Caco-2 (cell line): ENCODE measurements at regions not wholly inside any gene's neighbourhood (a gene's known extent, or its start where the extent isn't known, plus 50 kb on each side); places are given as distances from the start of the nearest gene placed in this dataset.

ENCODE experiments used
- BruUV-seq: library from RNA; stranded (reverse); fragments of 400-500 nt; replicated peaks from 2 replicates; lab custom pipeline; 2021; lab: Mats Ljungman, UMichigan
- CTCF ChIA-PET: fragments of 300-600 bp; sonication (Branson Sonifier 250); formaldehyde crosslinking; loops from one replicate; lab custom pipeline; 2022; ENCODE audit warnings: antibody characterized with exemption; lab: Charles Lee
- POLR2A ChIA-PET: fragments of 300-600 bp; sonication (Branson Sonifier 250); formaldehyde crosslinking; loops from one replicate; lab custom pipeline; 2022; ENCODE audit warnings: antibody characterized with exemption; lab: Charles Lee
- DNase-seq, 2 experiments: peaks; one replicate each; pipeline versions ENCODE4 v3.0.0 to v3.0.0-alpha.2; 2020 to 2022
- H3K27me3 ChIP-seq: replicated peaks from 2 replicates; pipeline ENCODE4 v1.6.0; 2011; ENCODE audit warnings: low read length; ENCODE audit not compliant: control insufficient read depth, insufficient read depth
- H3K36me3 ChIP-seq: 2 replicates; pipeline ENCODE4 v1.5.1; 2011; ENCODE audit warnings: low read length; ENCODE audit not compliant: control insufficient read depth, insufficient read depth
- H3K4me1 ChIP-seq: fragments of 250-450 bp; sonication (Bioruptor Pico); 2 replicates; pipeline ENCODE4 v1.5.1; 2020; ENCODE audit warnings: mild to moderate bottlenecking
- H3K4me3 ChIP-seq: 2 replicates; pipeline ENCODE4 v1.5.1; 2011; ENCODE audit warnings: low read depth, mild to moderate bottlenecking, control low read depth, low read length
- H3K9me3 ChIP-seq: fragments of 250-450 bp; sonication (Bioruptor Pico); 2 replicates; pipeline ENCODE4 v1.5.1; 2020; ENCODE audit warnings: mild to moderate bottlenecking, moderate library complexity
- H3K27ac Mint-ChIP-seq: one replicate; pipeline ENCODE4 v1.8.0; 2022; ENCODE audit warnings: mixed read lengths; ENCODE audit not compliant: unreplicated experiment
- H3K27me3 Mint-ChIP-seq: one replicate; pipeline ENCODE4 v1.8.0; 2022; ENCODE audit warnings: mixed read lengths; ENCODE audit not compliant: insufficient read depth, unreplicated experiment
- H3K36me3 Mint-ChIP-seq: one replicate; pipeline ENCODE4 v1.8.0; 2022; ENCODE audit warnings: mild to moderate bottlenecking, mixed read lengths; ENCODE audit not compliant: insufficient read depth, unreplicated experiment
- H3K4me1 Mint-ChIP-seq: one replicate; pipeline ENCODE4 v1.8.0; 2022; ENCODE audit warnings: low read depth, mixed read lengths; ENCODE audit not compliant: unreplicated experiment
- H3K4me3 Mint-ChIP-seq: one replicate; pipeline ENCODE4 v1.8.0; 2022; ENCODE audit warnings: mild to moderate bottlenecking, moderate library complexity, mixed read lengths; ENCODE audit not compliant: unreplicated experiment
- H3K9me3 Mint-ChIP-seq: one replicate; pipeline ENCODE4 v1.8.0; 2022; ENCODE audit warnings: mixed read lengths; ENCODE audit not compliant: unreplicated experiment
- CTCF ChIP-seq, 2 experiments: fragments of 200-600 bp in 1 of 2; IDR thresholded peaks; 1 replicate in 1 of 2; 2 replicates in 1 of 2; pipeline versions ENCODE4 v1.5.1 to v1.8.0; 2011 to 2022; ENCODE audit warnings: antibody characterized with exemption in 1 of 2, control low read depth in 1 of 2, inconsistent platforms in 1 of 2, low read depth in 1 of 2, low read length in 1 of 2, mild to moderate bottlenecking in 1 of 2, moderate library complexity in 1 of 2; ENCODE audit not compliant: insufficient read depth in 1 of 2, severe bottlenecking in 1 of 2, unreplicated experiment in 1 of 2
- intact Hi-C: fragments of 100-400 bp; cut with micrococcal nuclease; formaldehyde crosslinking; loops from one replicate; pipeline ENCODE4 v1.10.0; 2022; ENCODE audit not compliant: unreplicated experiment

DNA sequence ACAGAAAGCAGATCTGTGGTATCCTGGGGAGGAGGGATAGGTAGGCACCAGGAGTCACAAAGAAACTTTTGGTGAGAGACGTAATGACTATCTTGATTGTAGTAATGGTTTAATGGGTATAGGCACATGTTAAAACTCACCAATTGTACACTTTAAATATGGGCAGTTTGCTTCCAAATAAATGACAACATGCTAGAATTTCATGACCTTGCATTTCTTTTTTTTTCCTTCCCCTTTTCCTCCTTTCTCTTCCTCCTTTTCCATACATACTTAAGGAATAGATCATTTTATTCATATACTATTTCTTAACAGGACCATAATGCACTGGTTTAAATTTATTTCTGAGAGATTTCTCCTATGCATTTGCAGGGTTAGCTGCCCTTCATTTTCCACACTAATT, 341.8 kb downstream of the TMEM182 start:
- no peaks in the 10 kb centered on the region for H3K27me3 ChIP-seq
- ChIA-PET POLR2A (no interaction called here), CTCF (no interaction called here)
- H3K4me1 Mint-ChIP-seq = no peaks in the 10 kb centered on the region
- no peaks in the 10 kb centered on the region for H3K9me3 Mint-ChIP-seq
- no peak for DNase-seq
- no peaks in the 10 kb centered on the region for H3K36me3 ChIP-seq
- intact Hi-C loops = no loop called here
- H3K27ac Mint-ChIP-seq = no peak overlapping the region
- no peaks in the 10 kb centered on the region for H3K4me1 ChIP-seq
- BruUV-seq = no TSS peak
- peaks cover 3% of the 10 kb centered on the region for H3K27me3 Mint-ChIP-seq
- H3K4me3 Mint-ChIP-seq = no peak overlapping the region
- no peak for TF ChIP-seq CTCF (IDR thresholded peaks at IDR 0.05; ENCODE audit: insufficient read depth in 1 of 2, low read depth in 1 of 2, low read length in 1 of 2, severe bottlenecking in 1 of 2, unreplicated experiment in 1 of 2)
- no peaks in the 10 kb centered on the region for H3K9me3 ChIP-seq
- no peaks in the 10 kb centered on the region for H3K36me3 Mint-ChIP-seq
- no peak overlapping the region for H3K4me3 ChIP-seq

DNA sequence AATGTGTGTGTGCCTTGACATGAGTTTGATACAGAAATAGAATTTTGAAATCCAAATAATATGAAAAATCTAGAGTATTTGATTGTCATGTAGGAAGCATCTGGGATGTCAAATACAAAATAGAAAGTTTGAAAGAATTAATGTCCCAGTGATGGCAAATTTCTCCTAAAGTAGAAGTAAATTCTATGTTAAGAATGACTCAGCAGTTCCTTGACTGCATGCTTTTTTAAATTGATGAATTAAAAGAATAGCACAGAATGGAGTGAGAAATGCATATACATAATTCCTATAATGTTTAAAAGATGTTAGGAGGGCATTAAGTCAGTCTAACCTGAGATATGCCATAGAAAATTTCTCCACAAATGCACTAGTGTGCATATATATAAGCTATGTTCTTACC, 357.5 kb downstream of the TMEM182 start:
- Mint-ChIP-seq H3K9me3 (no peaks in the 10 kb centered on the region), H3K27me3 (no peaks in the 10 kb centered on the region), H3K27ac (no peak overlapping the region), H3K4me3 (no peak overlapping the region), H3K4me1 (no peaks in the 10 kb centered on the region), H3K36me3 (no peaks in the 10 kb centered on the region)
- ChIA-PET POLR2A (no interaction called here), CTCF (no interaction called here)
- no peaks in the 10 kb centered on the region for H3K36me3 ChIP-seq
- TF ChIP-seq CTCF (IDR thresholded peaks at IDR 0.05; ENCODE audit: insufficient read depth in 1 of 2, low read depth in 1 of 2, low read length in 1 of 2, severe bottlenecking in 1 of 2, unreplicated experiment in 1 of 2) = no peak
- intact Hi-C loops = no loop called here
- no peaks in the 10 kb centered on the region for H3K4me1 ChIP-seq
- H3K4me3 ChIP-seq = no peak overlapping the region
- no peak for DNase-seq
- H3K27me3 ChIP-seq = no peaks in the 10 kb centered on the region
- H3K9me3 ChIP-seq = no peaks in the 10 kb centered on the region
- no TSS peak for BruUV-seq

- no peaks in the 10 kb centered on the region for H3K36me3 Mint-ChIP-seq
- H3K4me1 Mint-ChIP-seq = no peaks in the 10 kb centered on the region
- H3K36me3 ChIP-seq = no peaks in the 10 kb centered on the region
- DNase-seq = no peak
- no peak overlapping the region for H3K4me3 ChIP-seq
- H3K27ac Mint-ChIP-seq = no peak overlapping the region
- no peaks in the 10 kb centered on the region for H3K27me3 ChIP-seq
- H3K27me3 Mint-ChIP-seq = no peaks in the 10 kb centered on the region
- no peaks in the 10 kb centered on the region for H3K9me3 Mint-ChIP-seq
- intact Hi-C loops = no loop called here
- no peaks in the 10 kb centered on the region for H3K9me3 ChIP-seq
- CTCF ChIA-PET = no interaction called here
- H3K4me3 Mint-ChIP-seq = no peak overlapping the region
- no peaks in the 10 kb centered on the region for H3K4me1 ChIP-seq
- BruUV-seq = no TSS peak
- TF ChIP-seq CTCF (IDR thresholded peaks at IDR 0.05; ENCODE audit: insufficient read depth in 1 of 2, low read depth in 1 of 2, low read length in 1 of 2, severe bottlenecking in 1 of 2, unreplicated experiment in 1 of 2) = no peak
- POLR2A ChIA-PET = no interaction called here
These were observed 359.3 kb downstream of the TMEM182 start for GRCh38 chr2:103121106-103121505.
